DMS 273 (cell line): ENCODE measurements at regions not wholly inside any gene's neighbourhood (a gene's known extent, or its start where the extent isn't known, plus 50 kb on each side); places are given as distances from the start of the nearest gene placed in this dataset.
"Not testable (repeated sequence)": the region's sequence is repeated elsewhere in the genome, so short reads cannot be mapped to it uniquely, and the experiment has no call there.

Experiments used
- DNase-seq: peaks from one replicate; lab custom pipeline; 2025; ENCODE audit not compliant: unreplicated experiment; lab: John Stamatoyannopoulos, UW

GRCh38 chr17:31798205-31798724 lies 60.8 kb downstream of the COPRS start:
- DNase-seq = no peak

GRCh38 chr17:31795941-31796340 lies 63.1 kb downstream of the COPRS start:
- not testable (repeated sequence) for DNase-seq

- DNase-seq = no peak
Measured at GRCh38 chr17:31794111-31794510, 64.9 kb downstream of the COPRS start.

- not testable (repeated sequence) for DNase-seq
Measured at GRCh38 chr17:31793634-31794033, 65.4 kb downstream of the COPRS start.

- no peak for DNase-seq
Measured at GRCh38 chr17:31792007-31792585, 66.9 kb downstream of the COPRS start.

- DNase-seq = no peak
Measured at GRCh38 chr17:31789707-31790505, 69.1 kb downstream of the COPRS start.

GRCh38 chr17:31788956-31789355 lies 70.1 kb downstream of the COPRS start:
- peak; percentile 23 for DNase-seq

GRCh38 chr17:31788571-31788946 lies 70.5 kb downstream of the COPRS start:
- no peak for DNase-seq

- DNase-seq = peak; percentile 55
Measured at GRCh38 chr17:31787857-31788570, 71.0 kb downstream of the COPRS start.

GRCh38 chr17:31786796-31787481 lies 72.1 kb downstream of the COPRS start:
- DNase-seq = no peak

- DNase-seq = no peak
Measured at GRCh38 chr17:31780483-31780882, 78.6 kb downstream of the COPRS start.

GRCh38 chr17:31778523-31778922 lies 80.5 kb downstream of the COPRS start:
- no peak for DNase-seq

- not testable (repeated sequence) for DNase-seq
Measured at GRCh38 chr17:31771328-31771727, 87.7 kb downstream of the COPRS start.

- not testable (repeated sequence) for DNase-seq
Measured at GRCh38 chr17:31770501-31770900, 88.5 kb downstream of the COPRS start.

GRCh38 chr17:31761836-31762510 lies 97.1 kb downstream of the COPRS start:
- not testable (repeated sequence) for DNase-seq

GRCh38 chr17:31758646-31759045 lies 100.4 kb downstream of the COPRS start:
- DNase-seq = no peak

- no peak for DNase-seq
Measured at GRCh38 chr17:31757097-31757496, 101.9 kb downstream of the COPRS start.

GRCh38 chr17:31754239-31754945 lies 104.7 kb downstream of the COPRS start:
- no peak for DNase-seq

- no peak for DNase-seq
Measured at GRCh38 chr17:31753011-31753410, 106.0 kb downstream of the COPRS start.

- no peak for DNase-seq
Measured at GRCh38 chr17:31752584-31752983, 106.5 kb downstream of the COPRS start.
